Liver (tissue), 8 donors: ENCODE measurements at regions not wholly inside any gene's neighbourhood (a gene's known extent, or its start where the extent isn't known, plus 50 kb on each side); places are given as distances from the start of the nearest gene placed in this dataset.
"Not testable (repeated sequence)": the region's sequence is repeated elsewhere in the genome, so short reads cannot be mapped to it uniquely, and the experiment has no call there.

Experiments
- DNase-seq: peaks from one replicate; pipeline ENCODE4 v3.0.0-alpha.2; 2017; ENCODE audit warnings: low spot score
- H3K27ac ChIP-seq, 2 donors: one replicate each; pipeline ENCODE4 v1.7.0; 2013; ENCODE audit warnings: inconsistent platforms in 2 of 2, low read length in 2 of 2, control low read depth in 1 of 2, low read depth in 1 of 2, mild to moderate bottlenecking in 1 of 2
- H3K27me3 ChIP-seq, 4 donors: one replicate each; pipeline versions ENCODE4 v1.6.1 to v1.7.0; 2013; ENCODE audit warnings: low read length in 3 of 4, inconsistent platforms in 1 of 4, mild to moderate bottlenecking in 1 of 4, moderate library complexity in 1 of 4; ENCODE audit not compliant: control insufficient read depth in 4 of 4, insufficient read depth in 4 of 4
- H3K36me3 ChIP-seq, 4 donors: one replicate each; pipeline versions ENCODE4 v1.6.1 to v1.7.0; 2013; ENCODE audit warnings: low read length in 3 of 4, mild to moderate bottlenecking in 3 of 4, low read depth in 1 of 4, moderate library complexity in 1 of 4; ENCODE audit not compliant: control insufficient read depth in 4 of 4, insufficient read depth in 3 of 4
- H3K4me1 ChIP-seq, 4 donors: one replicate each; pipeline versions ENCODE4 v1.6.1 to v1.7.0; 2013; ENCODE audit warnings: low read length in 3 of 4, mild to moderate bottlenecking in 3 of 4, moderate library complexity in 1 of 4; ENCODE audit not compliant: control insufficient read depth in 4 of 4, insufficient read depth in 4 of 4
- H3K4me3 ChIP-seq, 3 donors: one replicate each; pipeline versions ENCODE4 v1.6.1 to v1.7.0; 2013; ENCODE audit warnings: low read length in 3 of 3, control low read depth in 1 of 3, low read depth in 1 of 3, mild to moderate bottlenecking in 1 of 3
- H3K9ac ChIP-seq, 2 donors: one replicate each; pipeline ENCODE4 v1.7.0; 2013; ENCODE audit warnings: low read length in 2 of 2, mild to moderate bottlenecking in 2 of 2, moderate library complexity in 2 of 2, control low read depth in 1 of 2, low read depth in 1 of 2
- H3K9me3 ChIP-seq, 4 donors: one replicate each; pipeline versions ENCODE4 v1.6.1 to v1.7.0; 2013; ENCODE audit warnings: low read length in 3 of 4; ENCODE audit not compliant: control insufficient read depth in 4 of 4
- FOXA1 ChIP-seq: IDR thresholded peaks from 2 replicates; pipeline ENCODE4 v1.6.1; 2016; ENCODE audit warnings: antibody characterized with exemption
- FOXA2 ChIP-seq: IDR thresholded peaks from 2 replicates; pipeline ENCODE4 v1.6.1; 2016; ENCODE audit warnings: antibody characterized with exemption
- GABPA ChIP-seq, 2 donors: IDR thresholded peaks in 1 of 2; conservative IDR thresholded peaks in 1 of 2; 2 replicates each; pipeline ENCODE4 v1.6.1; 2016; ENCODE audit warnings: antibody characterized with exemption in 2 of 2, mild to moderate bottlenecking in 1 of 2, moderate library complexity in 1 of 2
- HNF4A ChIP-seq, 2 donors: conservative IDR thresholded peaks; 2 replicates each; pipeline ENCODE4 v1.6.1; 2016; ENCODE audit warnings: antibody characterized with exemption in 2 of 2, mild to moderate bottlenecking in 2 of 2
- HNF4G ChIP-seq: IDR thresholded peaks from 2 replicates; pipeline ENCODE4 v1.6.1; 2016; ENCODE audit warnings: antibody characterized with exemption
- JUND ChIP-seq, 2 donors: IDR thresholded peaks; 2 replicates each; pipeline ENCODE4 v1.6.1; 2016; ENCODE audit warnings: antibody characterized with exemption in 2 of 2
- NR2F2 ChIP-seq: IDR thresholded peaks from 2 replicates; pipeline ENCODE4 v1.6.1; 2016; ENCODE audit warnings: antibody characterized with exemption
- RAD21 ChIP-seq, 2 donors: IDR thresholded peaks; 2 replicates each; pipeline ENCODE4 v1.6.1; 2016; ENCODE audit warnings: antibody characterized with exemption in 2 of 2, mild to moderate bottlenecking in 2 of 2
- RXRA ChIP-seq, 2 donors: IDR thresholded peaks; 2 replicates each; pipeline ENCODE4 v1.6.1; 2017 to 2018; ENCODE audit warnings: antibody characterized with exemption in 2 of 2, mild to moderate bottlenecking in 1 of 2
- SP1 ChIP-seq: IDR thresholded peaks from 2 replicates; pipeline ENCODE4 v1.6.1; 2018; ENCODE audit warnings: antibody characterized with exemption, mild to moderate bottlenecking
- TAF1 ChIP-seq: conservative IDR thresholded peaks from 2 replicates; pipeline ENCODE4 v1.6.1; 2016; ENCODE audit warnings: antibody characterized with exemption, mild to moderate bottlenecking
- YY1 ChIP-seq: IDR thresholded peaks from 2 replicates; pipeline ENCODE4 v1.6.1; 2016; ENCODE audit warnings: antibody characterized with exemption, mild to moderate bottlenecking
- WGBS: extraction: QIAGEN DNeasy Blood & Tissue Kit; methylation state at CpG from one replicate; pipeline ENCODE4 v1.1.7; 2013; 5-methylcytosine and 5-hydroxymethylcytosine counted together
- TF ChIP-seq, protein P1 (sequence below): fragments of 150-350 bp; IDR thresholded peaks from 2 replicates; pipeline ENCODE4 v1.5.1; 2017; ENCODE audit warnings: improper control_type of control experiment, low read depth, low read length; ENCODE audit not compliant: missing input control
- TF ChIP-seq, protein P2 (sequence below): IDR thresholded peaks from 2 replicates; pipeline ENCODE4 v1.6.1; 2016; ENCODE audit warnings: antibody characterized with exemption, mild to moderate bottlenecking
- TF ChIP-seq, protein P3 (sequence below): IDR thresholded peaks from 2 replicates; pipeline ENCODE4 v1.6.1; 2016; ENCODE audit warnings: antibody characterized with exemption
- TF ChIP-seq, protein P4 (sequence below): IDR thresholded peaks from 2 replicates; pipeline ENCODE4 v1.6.1; 2016; ENCODE audit warnings: antibody characterized with exemption
- donor health status: healthy.
- donor health status: healthy.
- donor health status: healthy.
- donor health status: healthy.
- donor health status: healthy.

DNA sequence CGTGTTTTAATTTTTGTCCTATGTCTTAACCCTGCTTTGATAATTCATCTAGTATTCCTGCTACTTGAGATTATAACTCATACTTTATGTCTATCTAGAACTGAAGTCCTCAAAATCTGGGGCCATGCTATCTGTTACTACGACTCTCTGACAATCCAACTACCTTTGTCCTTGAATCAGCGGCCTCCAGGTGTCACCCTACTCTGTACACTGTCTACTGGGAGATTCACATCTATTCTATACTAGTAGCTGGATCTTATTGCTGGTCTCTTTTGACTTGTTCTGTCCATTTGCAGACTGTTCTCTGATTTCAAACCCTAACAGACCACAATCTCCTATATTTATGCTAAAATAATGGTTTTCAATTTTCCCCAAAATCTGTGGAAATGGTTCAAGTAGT, 225.5 kb upstream of the ELAVL2 start:
- TF ChIP-seq, protein P1, sequence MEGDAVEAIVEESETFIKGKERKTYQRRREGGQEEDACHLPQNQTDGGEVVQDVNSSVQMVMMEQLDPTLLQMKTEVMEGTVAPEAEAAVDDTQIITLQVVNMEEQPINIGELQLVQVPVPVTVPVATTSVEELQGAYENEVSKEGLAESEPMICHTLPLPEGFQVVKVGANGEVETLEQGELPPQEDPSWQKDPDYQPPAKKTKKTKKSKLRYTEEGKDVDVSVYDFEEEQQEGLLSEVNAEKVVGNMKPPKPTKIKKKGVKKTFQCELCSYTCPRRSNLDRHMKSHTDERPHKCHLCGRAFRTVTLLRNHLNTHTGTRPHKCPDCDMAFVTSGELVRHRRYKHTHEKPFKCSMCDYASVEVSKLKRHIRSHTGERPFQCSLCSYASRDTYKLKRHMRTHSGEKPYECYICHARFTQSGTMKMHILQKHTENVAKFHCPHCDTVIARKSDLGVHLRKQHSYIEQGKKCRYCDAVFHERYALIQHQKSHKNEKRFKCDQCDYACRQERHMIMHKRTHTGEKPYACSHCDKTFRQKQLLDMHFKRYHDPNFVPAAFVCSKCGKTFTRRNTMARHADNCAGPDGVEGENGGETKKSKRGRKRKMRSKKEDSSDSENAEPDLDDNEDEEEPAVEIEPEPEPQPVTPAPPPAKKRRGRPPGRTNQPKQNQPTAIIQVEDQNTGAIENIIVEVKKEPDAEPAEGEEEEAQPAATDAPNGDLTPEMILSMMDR, result no peak
- TF ChIP-seq RXRA (IDR thresholded peaks at IDR 0.05) (no peak), SP1 (no peak), RAD21 (IDR thresholded peaks at IDR 0.05) (no peak), YY1 (no peak), NR2F2 (no peak), JUND (IDR thresholded peaks at IDR 0.05) (no peak), GABPA (IDR thresholded peaks at IDR 0.05 in 1 of 2, conservative IDR thresholded peaks at IDR 0.05 in 1 of 2) (no peak), TAF1 (no peak), HNF4A (conservative IDR thresholded peaks at IDR 0.05) (no peak), HNF4G (no peak), FOXA2 (no peak), FOXA1 (no peak)
- TF ChIP-seq, protein P2, sequence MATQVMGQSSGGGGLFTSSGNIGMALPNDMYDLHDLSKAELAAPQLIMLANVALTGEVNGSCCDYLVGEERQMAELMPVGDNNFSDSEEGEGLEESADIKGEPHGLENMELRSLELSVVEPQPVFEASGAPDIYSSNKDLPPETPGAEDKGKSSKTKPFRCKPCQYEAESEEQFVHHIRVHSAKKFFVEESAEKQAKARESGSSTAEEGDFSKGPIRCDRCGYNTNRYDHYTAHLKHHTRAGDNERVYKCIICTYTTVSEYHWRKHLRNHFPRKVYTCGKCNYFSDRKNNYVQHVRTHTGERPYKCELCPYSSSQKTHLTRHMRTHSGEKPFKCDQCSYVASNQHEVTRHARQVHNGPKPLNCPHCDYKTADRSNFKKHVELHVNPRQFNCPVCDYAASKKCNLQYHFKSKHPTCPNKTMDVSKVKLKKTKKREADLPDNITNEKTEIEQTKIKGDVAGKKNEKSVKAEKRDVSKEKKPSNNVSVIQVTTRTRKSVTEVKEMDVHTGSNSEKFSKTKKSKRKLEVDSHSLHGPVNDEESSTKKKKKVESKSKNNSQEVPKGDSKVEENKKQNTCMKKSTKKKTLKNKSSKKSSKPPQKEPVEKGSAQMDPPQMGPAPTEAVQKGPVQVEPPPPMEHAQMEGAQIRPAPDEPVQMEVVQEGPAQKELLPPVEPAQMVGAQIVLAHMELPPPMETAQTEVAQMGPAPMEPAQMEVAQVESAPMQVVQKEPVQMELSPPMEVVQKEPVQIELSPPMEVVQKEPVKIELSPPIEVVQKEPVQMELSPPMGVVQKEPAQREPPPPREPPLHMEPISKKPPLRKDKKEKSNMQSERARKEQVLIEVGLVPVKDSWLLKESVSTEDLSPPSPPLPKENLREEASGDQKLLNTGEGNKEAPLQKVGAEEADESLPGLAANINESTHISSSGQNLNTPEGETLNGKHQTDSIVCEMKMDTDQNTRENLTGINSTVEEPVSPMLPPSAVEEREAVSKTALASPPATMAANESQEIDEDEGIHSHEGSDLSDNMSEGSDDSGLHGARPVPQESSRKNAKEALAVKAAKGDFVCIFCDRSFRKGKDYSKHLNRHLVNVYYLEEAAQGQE, result no peak
- TF ChIP-seq, protein P3, sequence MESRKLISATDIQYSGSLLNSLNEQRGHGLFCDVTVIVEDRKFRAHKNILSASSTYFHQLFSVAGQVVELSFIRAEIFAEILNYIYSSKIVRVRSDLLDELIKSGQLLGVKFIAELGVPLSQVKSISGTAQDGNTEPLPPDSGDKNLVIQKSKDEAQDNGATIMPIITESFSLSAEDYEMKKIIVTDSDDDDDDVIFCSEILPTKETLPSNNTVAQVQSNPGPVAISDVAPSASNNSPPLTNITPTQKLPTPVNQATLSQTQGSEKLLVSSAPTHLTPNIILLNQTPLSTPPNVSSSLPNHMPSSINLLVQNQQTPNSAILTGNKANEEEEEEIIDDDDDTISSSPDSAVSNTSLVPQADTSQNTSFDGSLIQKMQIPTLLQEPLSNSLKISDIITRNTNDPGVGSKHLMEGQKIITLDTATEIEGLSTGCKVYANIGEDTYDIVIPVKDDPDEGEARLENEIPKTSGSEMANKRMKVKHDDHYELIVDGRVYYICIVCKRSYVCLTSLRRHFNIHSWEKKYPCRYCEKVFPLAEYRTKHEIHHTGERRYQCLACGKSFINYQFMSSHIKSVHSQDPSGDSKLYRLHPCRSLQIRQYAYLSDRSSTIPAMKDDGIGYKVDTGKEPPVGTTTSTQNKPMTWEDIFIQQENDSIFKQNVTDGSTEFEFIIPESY, result no peak
- TF ChIP-seq, protein P4, sequence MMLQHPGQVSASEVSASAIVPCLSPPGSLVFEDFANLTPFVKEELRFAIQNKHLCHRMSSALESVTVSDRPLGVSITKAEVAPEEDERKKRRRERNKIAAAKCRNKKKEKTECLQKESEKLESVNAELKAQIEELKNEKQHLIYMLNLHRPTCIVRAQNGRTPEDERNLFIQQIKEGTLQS, result no peak

DNA sequence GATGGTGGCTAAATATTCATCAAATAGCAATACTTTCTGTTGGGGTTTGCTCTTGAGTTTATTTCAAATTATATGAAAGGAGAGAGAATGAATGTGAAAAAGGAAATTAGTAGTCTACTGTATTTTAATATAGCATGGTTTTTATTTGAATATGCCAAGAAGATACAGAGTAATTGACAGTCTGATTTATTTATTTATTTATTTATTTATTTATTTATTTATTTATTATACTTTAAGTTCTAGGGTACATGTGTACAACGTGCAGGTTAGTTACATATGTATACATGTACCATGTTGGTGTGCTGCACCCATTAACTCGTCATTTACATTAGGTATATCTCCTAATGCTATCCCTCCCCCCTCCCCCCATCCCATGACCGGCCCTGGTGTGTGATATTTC, 224.2 kb upstream of the ELAVL2 start:
- DNase-seq, H3K9ac ChIP-seq, H3K36me3 ChIP-seq, H3K27ac ChIP-seq, H3K4me1 ChIP-seq, H3K27me3 ChIP-seq, H3K9me3 ChIP-seq, H3K4me3 ChIP-seq: not testable (repeated sequence)
- 80% methylated on average over 3 of the region's 3 CpGs for WGBS

More for the DNA sequence above, 225.5 kb upstream of the ELAVL2 start:
- Histone ChIP-seq H3K27ac (no peak overlapping the region), H3K9me3 (no peaks in the 10 kb centered on the region), H3K27me3 (no peaks in the 10 kb centered on the region), H3K9ac (no peak overlapping the region), H3K36me3 (no peaks in the 10 kb centered on the region), H3K4me3 (no peak overlapping the region), H3K4me1 (no peaks in the 10 kb centered on the region)
- DNase-seq, result no peak
- 59% methylated on average over 3 of the region's 3 CpGs for WGBS
